HFFc6 (cell line): ENCODE measurements at regions not wholly inside any gene's neighbourhood (a gene's known extent, or its start where the extent isn't known, plus 50 kb on each side); places are given as distances from the start of the nearest gene placed in this dataset.

Experiments
- DNase-seq: peaks from one replicate; pipeline ENCODE4 v3.0.0-alpha.2; 2018
- H3K27ac Mint-ChIP-seq: 2 replicates; pipeline ENCODE4 v1.8.0; 2020; ENCODE audit warnings: mild to moderate bottlenecking, mixed read lengths
- H3K27me3 Mint-ChIP-seq: 2 replicates; pipeline ENCODE4 v1.8.0; 2021; ENCODE audit warnings: mild to moderate bottlenecking, moderate library complexity, mixed read lengths; ENCODE audit not compliant: insufficient read depth
- H3K36me3 Mint-ChIP-seq: 2 replicates; pipeline ENCODE4 v1.8.0; 2021; ENCODE audit warnings: low read depth, mixed read lengths
- H3K4me1 Mint-ChIP-seq: 2 replicates; pipeline ENCODE4 v1.8.0; 2020; ENCODE audit warnings: low read depth, mixed read lengths
- H3K4me3 Mint-ChIP-seq: 2 replicates; pipeline ENCODE4 v1.8.0; 2020; ENCODE audit warnings: mild to moderate bottlenecking, moderate library complexity, mixed read lengths
- H3K9me3 Mint-ChIP-seq: 2 replicates; pipeline ENCODE4 v1.8.0; 2020; ENCODE audit warnings: mild to moderate bottlenecking, mixed read lengths
- CTCF ChIP-seq: fragments of 200-600 bp; sonication (generic); IDR thresholded peaks from 2 replicates; pipeline ENCODE4 v1.5.0; 2021; ENCODE audit warnings: antibody characterized with exemption, mild to moderate bottlenecking

GRCh38 chr9:86836797-86837196 is 110.5 kb downstream of the GAS1 start:
- Mint-ChIP-seq H3K4me3 (no peak overlapping the region), H3K9me3 (no peaks in the 10 kb centered on the region), H3K36me3 (no peaks in the 10 kb centered on the region)

GRCh38 chr9:86836266-86836665 is 111.0 kb downstream of the GAS1 start:
- no peaks in the 10 kb centered on the region for H3K36me3 Mint-ChIP-seq
- no peak overlapping the region for H3K4me3 Mint-ChIP-seq
- no peaks in the 10 kb centered on the region for H3K9me3 Mint-ChIP-seq

More at GRCh38 chr9:86836797-86837196, 110.5 kb downstream of the GAS1 start:
- peaks cover 5% of the 10 kb centered on the region for H3K27me3 Mint-ChIP-seq
- no peaks in the 10 kb centered on the region for H3K4me1 Mint-ChIP-seq
- no peak for TF ChIP-seq CTCF
- no peak for DNase-seq
- H3K27ac Mint-ChIP-seq: no peak overlapping the region

GRCh38 chr9:86830356-86830755 is 117.0 kb downstream of the GAS1 start:
- no peak overlapping the region for H3K4me3 Mint-ChIP-seq
- H3K27me3 Mint-ChIP-seq: no peaks in the 10 kb centered on the region; the same call in 1 of the 2 replicates
- H3K36me3 Mint-ChIP-seq: no peaks in the 10 kb centered on the region
- H3K9me3 Mint-ChIP-seq: no peaks in the 10 kb centered on the region
- TF ChIP-seq CTCF: no peak
- H3K27ac Mint-ChIP-seq: no peak overlapping the region
- 0 out of 2 replicates have a peak, but pooled peaks cover 5% of the 10 kb centered on the region for H3K4me1 Mint-ChIP-seq
- DNase-seq: no peak

More at GRCh38 chr9:86836266-86836665, 111.0 kb downstream of the GAS1 start:
- peaks cover 5% of the 10 kb centered on the region for H3K27me3 Mint-ChIP-seq
- H3K27ac Mint-ChIP-seq: no peak overlapping the region
- no peak for TF ChIP-seq CTCF
- H3K4me1 Mint-ChIP-seq: no peaks in the 10 kb centered on the region
- DNase-seq: no peak

GRCh38 chr9:86829496-86830046 is 117.7 kb downstream of the GAS1 start:
- H3K27me3 Mint-ChIP-seq: no peaks in the 10 kb centered on the region; the same call in none of the 2 replicates
- H3K4me1 Mint-ChIP-seq: 0 out of 2 replicates have a peak, but pooled peaks cover 5% of the 10 kb centered on the region
- H3K36me3 Mint-ChIP-seq: no peaks in the 10 kb centered on the region
- H3K4me3 Mint-ChIP-seq: no peak overlapping the region
- TF ChIP-seq CTCF: no peak
- H3K27ac Mint-ChIP-seq: no peak overlapping the region
- H3K9me3 Mint-ChIP-seq: no peaks in the 10 kb centered on the region
- DNase-seq: no peak

GRCh38 chr9:86828631-86829030 is 118.7 kb downstream of the GAS1 start:
- H3K4me1 Mint-ChIP-seq: 0 out of 2 replicates have a peak, but pooled peaks cover 5% of the 10 kb centered on the region
- H3K4me3 Mint-ChIP-seq: no peak overlapping the region
- no peak for DNase-seq
- H3K27ac Mint-ChIP-seq: no peak overlapping the region
- no peak for TF ChIP-seq CTCF
- no peaks in the 10 kb centered on the region for H3K36me3 Mint-ChIP-seq
- peaks cover 1% of the 10 kb centered on the region for H3K27me3 Mint-ChIP-seq
- H3K9me3 Mint-ChIP-seq: no peaks in the 10 kb centered on the region
